HG03064 (cell line): ENCODE measurements at regions not wholly inside any gene's neighbourhood (a gene's known extent, or its start where the extent isn't known, plus 50 kb on each side); places are given as distances from the start of the nearest gene placed in this dataset.

Source experiments
- ATAC-seq: cut with Tn5 transposase; IDR thresholded peaks from one replicate; pipeline ENCODE4 v1.9.1; 2021; ENCODE audit warnings: low read depth; ENCODE audit not compliant: unreplicated experiment

DNA sequence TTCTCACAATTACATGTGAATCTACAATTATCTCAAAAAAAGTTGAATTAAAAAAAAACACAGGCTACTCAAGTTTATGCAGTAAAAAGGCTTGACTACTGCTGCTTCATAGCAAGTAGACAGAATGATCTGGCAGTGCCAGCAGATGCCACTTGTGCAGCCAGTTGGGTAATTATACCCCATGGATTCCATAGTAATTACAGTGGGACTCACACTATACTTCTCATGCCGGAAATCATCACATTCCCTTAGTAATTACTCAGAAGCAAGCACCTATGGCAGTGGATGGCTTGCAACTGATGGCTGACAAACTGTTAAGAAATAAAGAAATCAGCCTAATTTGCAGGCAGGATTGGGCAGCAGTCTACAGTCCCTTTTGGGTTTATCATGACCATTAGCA, 463.2 kb upstream of the KLF4 start:
- no peak for ATAC-seq

GRCh38 chr9:107951511-107951910, 461.9 kb upstream of the KLF4 start:
- no peak for ATAC-seq

- ATAC-seq: no peak
Measured at GRCh38 chr9:107949061-107949460, 459.5 kb upstream of the KLF4 start.

GRCh38 chr9:107948601-107949000, 459.0 kb upstream of the KLF4 start:
- ATAC-seq: no peak

DNA sequence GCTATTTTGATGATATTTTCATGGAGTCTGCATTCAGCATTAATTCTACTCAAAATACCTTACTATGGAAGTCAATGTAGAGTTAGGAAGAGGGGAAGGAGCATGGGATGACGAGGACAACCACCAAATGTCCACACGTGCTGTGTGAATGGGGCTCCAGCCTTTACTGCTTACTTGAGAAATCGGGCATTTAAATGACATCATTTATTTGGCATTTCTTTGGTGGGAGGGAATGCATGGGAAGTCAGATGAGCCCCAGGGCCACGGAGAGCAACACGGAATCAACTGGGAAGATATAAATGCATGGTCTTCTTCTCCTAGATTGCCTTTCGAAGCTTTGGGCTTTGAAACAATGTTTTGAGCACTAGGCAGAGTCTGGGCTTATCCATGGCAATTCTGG, 458.5 kb upstream of the KLF4 start:
- ATAC-seq: no peak

DNA sequence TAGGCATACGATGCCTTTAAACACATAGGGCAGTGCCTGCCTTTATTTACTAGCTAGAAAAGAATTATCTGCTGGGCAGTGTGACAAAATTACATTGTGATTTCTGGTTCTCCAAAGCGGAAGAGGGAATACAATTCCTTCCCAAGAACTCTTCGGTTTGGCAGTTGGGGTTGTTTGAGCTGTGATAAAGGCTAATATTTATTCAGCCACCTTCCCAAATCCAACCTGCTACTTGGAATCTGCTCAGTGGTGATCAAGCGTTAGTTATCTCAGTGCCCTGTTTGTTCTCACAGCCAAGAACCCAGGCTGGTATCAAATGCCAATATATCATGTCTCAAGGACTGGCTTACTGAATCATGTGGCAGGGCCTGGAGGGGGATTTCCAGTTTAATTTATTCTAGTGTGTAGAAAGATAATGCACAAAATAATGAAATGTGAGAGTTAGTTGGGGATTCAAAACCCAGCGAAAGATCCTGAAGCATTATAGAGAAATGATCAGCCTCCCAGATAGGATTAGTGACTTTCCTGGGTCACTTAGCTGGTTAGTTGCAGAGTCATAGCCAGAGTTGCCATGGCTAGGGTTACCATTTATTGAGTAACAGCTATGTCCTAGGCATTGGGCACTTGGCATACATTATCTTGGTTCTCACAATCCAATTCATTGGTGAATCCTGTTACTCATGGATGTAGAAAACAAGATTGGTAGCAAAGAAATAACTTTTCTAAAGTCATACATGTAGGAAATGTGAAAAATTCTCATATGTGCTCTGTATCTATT, 457.0 kb upstream of the KLF4 start:
- ATAC-seq: no peak

DNA sequence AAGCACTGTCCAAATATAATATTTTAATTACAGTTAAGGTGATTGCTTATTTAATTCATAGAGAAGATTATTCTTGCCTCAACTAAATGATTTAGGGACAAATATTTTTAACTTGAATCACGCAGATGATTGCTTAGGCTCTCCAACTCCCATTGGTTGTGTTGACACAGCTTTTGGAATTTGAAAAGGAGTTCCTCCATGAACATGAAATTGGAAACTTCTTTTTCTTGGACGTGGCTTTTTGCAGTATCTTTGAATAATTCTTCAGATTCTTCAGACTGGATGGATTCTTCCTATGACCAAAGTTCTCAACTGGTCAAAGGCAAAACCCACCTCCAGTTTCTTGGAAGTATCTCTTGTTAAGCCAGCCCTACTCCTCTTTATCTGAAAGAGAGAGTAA, 456.4 kb upstream of the KLF4 start:
- ATAC-seq: no peak

- no peak for ATAC-seq
Measured at GRCh38 chr9:107945493-107945892, 455.9 kb upstream of the KLF4 start.

DNA sequence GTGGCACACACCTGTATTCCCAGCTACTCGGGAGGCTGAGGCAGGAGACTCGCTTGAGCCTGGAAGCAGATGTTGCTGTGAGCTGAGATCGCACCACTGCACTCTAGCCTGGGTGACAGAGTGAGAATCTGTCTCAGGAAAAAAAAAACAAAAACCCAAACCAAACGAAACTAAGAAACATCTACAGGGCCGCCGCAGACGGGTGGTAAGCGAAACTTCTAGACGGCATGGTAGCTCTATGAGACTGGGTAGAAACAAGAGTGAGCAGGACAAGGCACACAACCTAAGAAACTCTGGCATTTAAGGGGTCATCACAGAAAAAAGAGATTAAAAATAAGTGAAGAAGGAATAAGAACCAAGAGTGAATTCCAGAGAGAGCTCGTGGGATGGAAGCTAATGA, 454.8 kb upstream of the KLF4 start:
- ATAC-seq: no peak

DNA sequence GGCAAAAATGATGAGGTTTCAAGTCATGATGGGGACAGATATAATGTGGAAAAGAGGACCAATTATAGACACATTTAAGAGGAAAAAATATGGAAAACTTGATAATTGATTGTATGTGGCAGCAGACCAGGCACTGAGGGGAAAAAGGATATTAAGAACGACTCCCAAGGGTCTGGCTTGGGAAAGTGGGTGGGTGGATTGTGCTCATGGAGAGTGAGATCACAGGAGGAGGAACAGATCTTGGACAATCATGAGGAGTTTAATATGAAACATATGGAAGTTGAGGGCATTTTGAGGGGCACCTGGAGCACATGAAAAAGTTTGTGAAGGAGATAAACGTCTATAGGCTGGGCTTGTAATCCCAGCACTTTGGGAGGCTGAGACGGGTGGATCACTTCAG, 454.3 kb upstream of the KLF4 start:
- ATAC-seq: no peak

DNA sequence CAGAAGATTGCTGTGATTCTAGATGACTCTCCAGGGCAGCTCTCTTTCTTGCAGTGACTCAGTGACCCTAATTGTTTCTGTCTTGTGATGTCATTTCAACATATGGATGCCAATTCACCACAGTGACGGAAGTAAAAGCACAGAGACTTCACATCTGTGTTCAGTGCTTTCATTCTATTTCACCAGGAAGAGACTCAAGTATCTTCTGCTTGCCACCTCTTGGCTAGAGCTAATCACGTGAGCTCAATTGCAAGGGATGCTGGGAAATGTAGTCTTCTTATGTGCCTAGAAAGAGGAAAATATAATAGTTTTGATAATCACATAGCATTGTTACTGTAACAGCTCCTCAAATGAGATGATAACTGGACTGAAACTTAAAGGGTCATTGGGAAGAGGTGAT, 453.3 kb upstream of the KLF4 start:
- ATAC-seq: no peak

DNA sequence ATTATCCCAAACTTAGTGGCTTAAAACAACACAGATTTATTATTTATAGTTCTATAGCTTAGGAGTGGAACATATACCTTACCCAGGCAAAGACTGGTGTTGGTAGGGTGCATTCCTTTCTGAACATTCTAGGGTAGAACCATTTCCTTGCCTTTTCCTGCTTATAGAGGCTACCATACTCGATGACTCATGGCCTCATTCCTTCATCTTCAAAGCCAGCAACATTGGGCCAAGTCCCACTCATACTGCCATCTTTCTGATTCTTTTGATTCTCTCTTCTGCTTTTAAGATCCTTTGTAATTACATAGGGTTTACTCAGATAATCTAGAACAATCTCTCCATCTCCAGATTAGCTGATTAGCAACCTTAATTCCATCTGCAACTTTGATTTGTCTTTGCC, 452.7 kb upstream of the KLF4 start:
- ATAC-seq: no peak

DNA sequence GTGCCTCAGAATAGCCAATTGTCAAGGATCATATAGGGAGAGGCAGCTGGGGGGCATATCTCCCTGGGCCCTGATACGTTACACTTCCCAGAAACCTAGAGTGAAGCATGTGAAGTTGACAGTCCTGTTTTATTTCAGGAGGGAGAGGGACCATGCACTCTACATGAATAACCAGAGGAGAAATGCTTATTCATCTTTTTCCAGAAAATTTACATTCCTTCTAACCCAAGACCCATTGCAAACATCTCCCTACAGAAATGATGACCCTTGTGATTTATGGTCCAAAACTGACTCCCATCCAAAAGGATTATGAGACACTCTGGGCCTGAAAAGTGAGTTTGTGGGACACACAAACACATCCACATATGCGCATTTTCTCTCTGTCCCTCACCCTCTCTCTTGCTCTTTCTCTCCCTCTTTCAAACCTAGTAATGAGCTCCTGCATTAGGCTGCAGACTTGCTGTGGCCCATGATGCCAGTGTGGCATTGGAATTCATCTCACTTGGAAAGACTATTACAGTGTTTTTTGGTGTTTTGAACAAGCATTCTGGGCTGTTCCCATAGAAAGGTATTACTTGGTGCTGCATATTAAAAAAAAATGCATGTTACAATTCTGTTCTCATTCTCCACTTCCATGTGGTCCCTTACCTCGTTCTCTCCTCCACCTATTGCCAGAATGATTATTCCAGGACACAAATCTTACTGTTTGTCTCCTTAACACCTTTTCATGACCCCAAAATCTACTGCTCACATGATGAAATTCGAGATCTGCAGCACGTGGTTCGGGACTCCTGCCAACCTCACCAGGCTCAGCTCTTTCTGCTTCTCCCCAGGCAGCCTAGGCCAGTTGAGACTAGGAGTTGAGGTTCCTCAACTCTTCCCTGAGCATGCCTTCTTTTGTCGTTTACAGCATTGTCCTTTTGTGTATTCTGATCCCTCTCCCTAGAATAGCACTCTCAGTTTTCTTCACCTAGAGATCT, 451.3 kb upstream of the KLF4 start:
- no peak for ATAC-seq

- no peak for ATAC-seq
Measured at GRCh38 chr9:107938801-107939386, 449.3 kb upstream of the KLF4 start.

DNA sequence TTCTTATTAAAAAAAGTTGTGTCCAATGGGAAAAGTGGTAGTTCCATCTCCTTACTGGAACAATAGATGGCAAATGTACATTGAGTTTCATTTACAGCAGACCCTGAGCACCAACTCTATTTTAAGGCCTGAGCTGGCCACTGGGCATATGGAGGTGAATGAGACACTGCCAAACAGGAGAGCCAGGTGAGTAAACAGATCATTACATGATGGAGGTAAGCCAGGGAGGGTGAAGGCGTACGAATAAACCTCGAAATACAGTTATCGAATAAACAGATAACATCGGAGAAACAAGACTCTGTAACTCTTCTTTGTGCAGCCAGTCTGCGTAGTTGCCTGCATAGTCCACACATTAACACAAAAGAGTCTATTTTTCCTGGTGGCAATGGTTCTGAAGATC, 446.4 kb upstream of the KLF4 start:
- ATAC-seq: no peak

DNA sequence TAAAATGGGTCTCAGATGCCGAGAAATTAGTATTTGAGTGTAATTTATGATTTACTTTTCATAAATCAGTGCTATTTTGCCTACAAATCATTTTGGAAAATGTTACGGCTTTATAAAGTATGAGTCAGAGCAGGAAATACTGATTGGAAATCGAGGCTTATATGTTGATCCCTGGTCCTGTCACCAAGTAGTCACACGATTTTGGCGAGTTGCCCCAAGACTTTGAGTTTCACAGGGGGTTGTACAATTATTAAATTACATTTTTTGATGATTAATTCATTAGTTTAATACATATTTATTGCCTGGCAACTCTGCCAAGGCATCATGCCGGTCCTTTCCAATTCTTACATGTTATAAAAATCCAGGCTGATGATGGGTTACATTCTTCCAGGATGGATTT, 443.9 kb upstream of the KLF4 start:
- no peak for ATAC-seq

DNA sequence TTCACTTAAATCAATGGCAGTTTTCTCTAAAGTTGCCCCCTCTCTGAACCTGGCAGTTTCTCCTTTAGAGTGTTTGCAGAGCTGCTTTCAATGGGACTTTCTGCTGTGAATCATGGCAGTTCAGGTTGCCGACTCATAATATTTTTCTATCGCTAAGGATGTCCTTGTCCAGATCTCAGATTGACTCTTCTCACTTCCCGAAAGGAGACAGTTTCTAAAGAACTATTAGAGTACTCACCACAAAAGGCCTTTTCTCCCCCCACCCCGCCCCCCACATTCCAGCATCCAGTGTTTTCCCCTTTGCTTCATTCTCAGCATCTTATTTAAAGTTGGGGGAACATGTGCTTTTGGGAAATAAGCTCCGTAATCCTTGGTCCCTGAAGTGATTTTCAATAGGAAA, 443.5 kb upstream of the KLF4 start:
- no peak for ATAC-seq

GRCh38 chr9:107932601-107933000, 443.0 kb upstream of the KLF4 start:
- ATAC-seq: no peak

DNA sequence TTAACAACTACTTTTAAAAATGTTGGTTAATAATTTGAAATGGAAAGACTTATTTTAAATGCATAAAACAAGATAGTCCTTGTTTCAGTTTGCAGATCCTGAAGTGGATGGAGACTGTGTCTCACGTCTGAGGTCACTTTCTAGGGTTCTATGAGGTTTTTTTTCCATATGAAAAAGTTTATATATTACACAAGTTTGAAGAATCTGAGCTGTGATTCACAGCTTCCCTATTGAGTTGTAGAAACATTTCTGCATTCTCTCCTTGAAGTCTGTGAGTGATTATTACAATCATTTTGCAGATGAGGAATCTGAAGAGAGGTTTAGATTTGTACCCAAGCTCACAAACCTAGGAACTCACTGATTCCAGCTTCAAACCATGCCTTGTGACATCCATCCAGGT, 442.5 kb upstream of the KLF4 start:
- ATAC-seq: no peak

GRCh38 chr9:107931071-107931715, 441.6 kb upstream of the KLF4 start:
- ATAC-seq: no peak

- no peak for ATAC-seq
Measured at GRCh38 chr9:107929443-107929842, 439.9 kb upstream of the KLF4 start.
